Left ventricle myocardium inferior (tissue), 1 donor: ENCODE measurements at regions not wholly inside any gene's neighbourhood (a gene's known extent, or its start where the extent isn't known, plus 50 kb on each side); places are given as distances from the start of the nearest gene placed in this dataset.

ENCODE experiments used
- DNase-seq: peaks from one replicate; pipeline ENCODE4 v3.0.0-alpha.2; 2020
- H3K27ac ChIP-seq: fragments of 200-600 bp; replicated peaks from 2 replicates; pipeline ENCODE4 v1.8.0; 2021
- H3K27me3 ChIP-seq: fragments of 200-600 bp; 2 replicates; pipeline ENCODE4 v1.8.0; 2021; ENCODE audit warnings: low read depth
- H3K36me3 ChIP-seq: fragments of 200-600 bp; 2 replicates; pipeline ENCODE4 v1.8.0; 2021
- H3K4me1 ChIP-seq: fragments of 200-600 bp; 2 replicates; pipeline ENCODE4 v1.8.0; 2021
- H3K4me3 ChIP-seq: fragments of 200-600 bp; 2 replicates; pipeline ENCODE4 v1.8.0; 2021; ENCODE audit warnings: mild to moderate bottlenecking, moderate library complexity
- H3K9me3 ChIP-seq: fragments of 200-600 bp; replicated peaks from 2 replicates; pipeline ENCODE4 v1.8.0; 2021
- CTCF ChIP-seq: fragments of 200-600 bp; IDR thresholded peaks from 2 replicates; pipeline ENCODE4 v1.8.0; 2021; ENCODE audit warnings: antibody characterized with exemption, mild to moderate bottlenecking, borderline replicate concordance
- intact Hi-C: fragments of 100-400 bp; cut with micrococcal nuclease; formaldehyde crosslinking; loops from one replicate; pipeline ENCODE4 v1.11.0; 2022
- donor health status: DM: no; HTN: yes; CAD: no; lungs with severe emphysema.

GRCh38 chr1:73727036-73727435, 470.9 kb downstream of the LRRIQ3 start:
- TF ChIP-seq CTCF: no peak
- no peaks in the 10 kb centered on the region for H3K9me3 ChIP-seq
- no peak overlapping the region for H3K4me3 ChIP-seq
- H3K27ac ChIP-seq: no peak overlapping the region
- H3K27me3 ChIP-seq: no peaks in the 10 kb centered on the region
- H3K4me1 ChIP-seq: no peaks in the 10 kb centered on the region
- H3K36me3 ChIP-seq: no peaks in the 10 kb centered on the region
- no peak for DNase-seq
- intact Hi-C loops: no loop called here

DNA sequence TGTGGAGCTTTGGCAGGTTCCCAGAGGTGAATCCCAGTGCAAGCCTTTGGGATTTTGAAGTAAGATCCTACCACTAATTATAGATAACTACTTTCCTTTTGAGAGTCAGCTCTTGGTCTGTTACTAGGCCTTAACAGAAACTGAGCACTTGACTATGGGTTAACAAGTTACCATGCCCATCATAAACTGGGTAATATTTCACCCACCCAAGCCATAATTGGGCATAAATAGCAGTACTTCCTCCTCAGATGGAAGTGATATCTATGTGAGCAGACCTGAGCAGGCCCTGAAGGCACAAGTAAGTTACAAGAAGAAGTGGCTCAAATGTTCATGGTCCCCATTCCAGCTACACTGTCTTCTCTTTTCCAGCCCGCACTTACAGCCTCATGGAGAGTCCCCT, 475.9 kb downstream of the LRRIQ3 start:
- no peak for DNase-seq
- TF ChIP-seq CTCF: no peak
- Histone ChIP-seq H3K4me3 (no peak overlapping the region), H3K27ac (no peak overlapping the region), H3K9me3 (no peaks in the 10 kb centered on the region), H3K4me1 (no peaks in the 10 kb centered on the region), H3K36me3 (no peaks in the 10 kb centered on the region), H3K27me3 (no peaks in the 10 kb centered on the region)
- intact Hi-C loops: no loop called here

DNA sequence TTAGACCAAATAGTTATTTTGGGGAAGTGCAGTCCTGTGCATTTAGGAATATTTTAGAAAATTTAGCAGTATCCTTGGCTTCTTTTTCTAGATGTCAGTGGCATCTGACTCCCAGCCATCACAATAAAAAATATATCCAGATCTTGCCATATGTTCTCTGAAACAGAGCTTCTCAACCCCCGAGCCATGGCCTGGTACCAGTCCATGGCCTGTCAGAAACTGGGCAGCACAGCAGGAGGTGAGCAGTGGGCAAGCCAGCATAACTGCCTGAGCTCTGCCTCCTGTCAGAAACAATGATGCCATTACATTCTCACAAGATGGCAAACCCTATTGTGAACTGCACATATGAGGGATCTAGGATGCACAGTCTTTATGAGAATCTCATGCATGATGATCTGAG, 480.0 kb downstream of the LRRIQ3 start:
- Histone ChIP-seq H3K4me3 (no peak overlapping the region), H3K27me3 (no peaks in the 10 kb centered on the region), H3K4me1 (no peaks in the 10 kb centered on the region), H3K9me3 (no peaks in the 10 kb centered on the region), H3K36me3 (no peaks in the 10 kb centered on the region), H3K27ac (no peak overlapping the region)
- intact Hi-C loops: no loop called here
- no peak for DNase-seq
- TF ChIP-seq CTCF: no peak

DNA sequence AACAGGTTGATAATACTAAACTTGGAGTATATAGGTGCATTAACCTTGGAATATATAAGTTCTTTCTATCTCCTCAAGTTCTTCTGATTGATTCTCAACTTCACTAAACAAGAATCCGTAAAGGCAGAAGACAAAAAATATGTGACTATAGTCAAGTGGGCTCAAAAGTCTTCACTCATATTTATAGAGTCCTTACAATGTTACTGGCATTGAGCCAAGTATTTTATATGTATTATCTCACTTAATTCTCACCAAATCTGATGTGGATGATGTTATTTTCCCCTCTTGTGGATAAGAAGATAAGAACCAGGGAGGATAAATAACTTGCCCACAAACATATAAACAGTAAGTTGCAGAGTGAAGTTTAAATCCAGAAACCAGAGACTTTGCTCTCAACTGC, 486.9 kb downstream of the LRRIQ3 start:
- intact Hi-C loops: no loop called here
- Histone ChIP-seq H3K4me3 (no peak overlapping the region), H3K9me3 (no peaks in the 10 kb centered on the region), H3K27me3 (no peaks in the 10 kb centered on the region), H3K36me3 (no peaks in the 10 kb centered on the region), H3K27ac (no peak overlapping the region), H3K4me1 (no peaks in the 10 kb centered on the region)
- TF ChIP-seq CTCF: no peak
- DNase-seq: no peak

DNA sequence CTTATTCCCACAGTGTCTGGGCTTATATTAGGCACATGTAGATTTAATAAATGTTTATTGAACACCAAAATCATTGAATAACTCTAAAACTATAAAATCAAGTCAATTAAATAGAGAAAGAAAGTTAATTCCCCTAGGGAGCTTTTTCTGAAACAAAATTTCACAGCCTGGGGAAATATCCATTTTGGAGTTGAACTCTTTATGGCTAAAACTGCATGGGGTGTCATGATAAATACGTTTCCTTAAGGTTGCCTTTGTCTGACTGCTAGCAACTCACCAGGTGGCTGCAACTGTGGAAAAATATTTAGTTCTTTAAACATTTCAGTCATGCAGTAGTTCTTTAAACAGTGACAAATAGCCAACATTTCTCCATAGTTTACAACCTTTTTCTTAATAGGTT, 496.1 kb downstream of the LRRIQ3 start:
- no peak for TF ChIP-seq CTCF
- Histone ChIP-seq H3K27me3 (no peaks in the 10 kb centered on the region), H3K27ac (no peak overlapping the region), H3K9me3 (no peaks in the 10 kb centered on the region), H3K4me1 (no peaks in the 10 kb centered on the region), H3K4me3 (no peak overlapping the region), H3K36me3 (no peaks in the 10 kb centered on the region)
- DNase-seq: no peak
- intact Hi-C loops: no loop called here

GRCh38 chr1:73676186-73676585, 521.8 kb downstream of the LRRIQ3 start:
- DNase-seq: no peak
- H3K27ac ChIP-seq: no peak overlapping the region
- H3K9me3 ChIP-seq: no peaks in the 10 kb centered on the region
- H3K27me3 ChIP-seq: no peaks in the 10 kb centered on the region
- H3K36me3 ChIP-seq: no peaks in the 10 kb centered on the region
- intact Hi-C loops: no loop called here
- H3K4me1 ChIP-seq: no peaks in the 10 kb centered on the region
- no peak overlapping the region for H3K4me3 ChIP-seq
- TF ChIP-seq CTCF: no peak
